ENCODE measurements at regions not wholly inside any gene's neighbourhood (a gene's known extent, or its start where the extent isn't known, plus 50 kb on each side); places are given as distances from the start of the nearest gene placed in this dataset.

- intact Hi-C loops (cut with DNase I), result no loop called here
- H3K27me3 ChIP-seq, result no peaks in the 10 kb centered on the region
- H3K4me1 ChIP-seq, result peaks cover 17 to 34% (median 28%) of the 10 kb centered on the region in 3 donors
- H3K36me3 ChIP-seq, result no peaks in the 10 kb centered on the region
- no peak for TF ChIP-seq POLR2A (IDR thresholded peaks at IDR 0.05)
- TF ChIP-seq, protein P1, sequence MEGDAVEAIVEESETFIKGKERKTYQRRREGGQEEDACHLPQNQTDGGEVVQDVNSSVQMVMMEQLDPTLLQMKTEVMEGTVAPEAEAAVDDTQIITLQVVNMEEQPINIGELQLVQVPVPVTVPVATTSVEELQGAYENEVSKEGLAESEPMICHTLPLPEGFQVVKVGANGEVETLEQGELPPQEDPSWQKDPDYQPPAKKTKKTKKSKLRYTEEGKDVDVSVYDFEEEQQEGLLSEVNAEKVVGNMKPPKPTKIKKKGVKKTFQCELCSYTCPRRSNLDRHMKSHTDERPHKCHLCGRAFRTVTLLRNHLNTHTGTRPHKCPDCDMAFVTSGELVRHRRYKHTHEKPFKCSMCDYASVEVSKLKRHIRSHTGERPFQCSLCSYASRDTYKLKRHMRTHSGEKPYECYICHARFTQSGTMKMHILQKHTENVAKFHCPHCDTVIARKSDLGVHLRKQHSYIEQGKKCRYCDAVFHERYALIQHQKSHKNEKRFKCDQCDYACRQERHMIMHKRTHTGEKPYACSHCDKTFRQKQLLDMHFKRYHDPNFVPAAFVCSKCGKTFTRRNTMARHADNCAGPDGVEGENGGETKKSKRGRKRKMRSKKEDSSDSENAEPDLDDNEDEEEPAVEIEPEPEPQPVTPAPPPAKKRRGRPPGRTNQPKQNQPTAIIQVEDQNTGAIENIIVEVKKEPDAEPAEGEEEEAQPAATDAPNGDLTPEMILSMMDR (IDR thresholded peaks at IDR 0.05), result no peak
- no peaks in the 10 kb centered on the region for H3K9me3 ChIP-seq
- H3K27ac ChIP-seq, result no peak overlapping the region
- WGBS, 2 donors, result 70 to 83% methylated on average over 4 to 5 of the region's 13 CpGs
- DNase-seq, result no peak
- H3K4me3 ChIP-seq, result no peak overlapping the region
Measured at GRCh38 chr20:50264534-50265145, 74.0 kb downstream of the CEBPB start.

DNA sequence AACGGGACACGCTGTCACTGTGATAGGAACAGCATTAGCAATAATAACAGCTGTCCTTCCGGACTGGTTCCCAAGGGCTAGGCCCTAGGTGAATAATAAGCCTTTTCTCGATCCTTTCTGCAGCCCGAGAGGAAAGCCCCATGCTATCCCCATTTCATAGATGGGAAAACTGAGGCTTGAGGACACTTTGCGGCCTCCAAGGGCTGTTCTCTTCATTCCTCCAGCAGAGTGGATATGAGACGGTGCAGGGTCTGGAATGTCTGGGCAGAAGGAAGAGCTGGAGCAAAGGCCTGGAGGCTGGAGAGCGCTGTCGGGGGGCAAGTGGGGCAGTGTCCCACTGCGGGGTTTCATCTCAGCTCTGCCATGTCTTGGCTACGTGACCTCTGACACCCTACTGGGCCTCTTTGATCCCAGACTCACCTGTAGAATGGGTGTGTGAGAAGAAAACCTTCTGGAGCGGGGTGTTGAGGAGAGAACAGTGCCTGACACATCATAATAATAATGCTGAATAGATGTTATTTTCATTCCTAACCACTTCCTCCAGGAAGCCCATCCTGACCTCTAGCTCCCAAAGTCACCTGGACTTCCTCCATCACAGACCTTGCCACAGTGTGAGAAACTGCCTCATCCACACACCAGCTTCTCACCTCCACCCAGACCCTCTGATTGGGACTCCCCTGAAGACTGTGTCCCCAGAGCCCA is 74.8 kb downstream of the CEBPB start:
- Histone ChIP-seq H3K27ac (no peak overlapping the region), H3K4me3 (no peak overlapping the region), H3K36me3 (no peaks in the 10 kb centered on the region), H3K27me3 (no peaks in the 10 kb centered on the region), H3K4me1 (peaks cover 17 to 26% (median 22%) of the 10 kb centered on the region in 3 donors), H3K9me3 (no peaks in the 10 kb centered on the region)
- TF ChIP-seq POLR2A (IDR thresholded peaks at IDR 0.05), result no peak
- TF ChIP-seq, protein P1 (IDR thresholded peaks at IDR 0.05), result no peak
- DNase-seq, result no peak
- intact Hi-C loops (cut with DNase I), result no loop called here
- 89 to 94% methylated on average over 10 to 12 of the region's 12 CpGs for WGBS, 2 donors

DNA sequence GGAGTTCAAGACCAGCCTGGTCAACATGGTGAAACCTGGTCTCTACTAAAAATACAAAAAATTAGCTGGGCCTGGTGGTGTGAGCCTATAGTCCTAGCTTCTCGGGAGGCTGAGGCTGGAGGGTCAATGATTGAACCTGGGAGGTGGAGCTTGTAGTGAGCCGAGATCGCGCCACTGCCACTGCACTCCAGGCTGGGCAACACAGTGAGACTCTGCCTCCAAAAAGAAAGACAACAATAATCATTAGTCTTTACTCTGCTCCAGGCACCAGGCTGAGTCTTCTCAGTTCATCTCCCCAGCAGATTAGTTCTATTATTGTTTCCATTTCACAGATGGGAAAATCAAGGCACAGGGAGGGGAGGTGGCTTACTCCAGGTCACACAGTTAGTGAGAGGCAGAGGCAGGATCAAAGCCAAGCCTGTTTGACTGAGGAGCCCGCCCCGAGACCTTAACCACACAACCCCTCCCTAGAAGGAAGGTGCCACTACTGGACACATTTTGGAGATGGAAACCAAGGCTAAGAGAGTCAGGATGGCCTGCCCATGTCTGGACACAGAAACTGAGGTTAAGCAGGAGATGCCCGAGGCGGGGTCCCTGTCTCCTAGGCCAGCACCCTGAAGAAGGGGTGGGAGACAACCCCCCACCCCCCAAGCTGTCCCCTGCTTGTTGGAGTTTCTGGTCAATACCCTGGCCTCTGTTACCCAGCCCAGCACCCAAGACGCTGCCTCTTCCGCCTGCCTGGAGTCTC is 75.8 kb downstream of the CEBPB start:
- no peaks in the 10 kb centered on the region for H3K36me3 ChIP-seq
- no peak for DNase-seq
- H3K4me3 ChIP-seq, result no peak overlapping the region
- H3K27me3 ChIP-seq, result no peaks in the 10 kb centered on the region
- intact Hi-C loops (cut with DNase I), result no loop called here
- no peaks in the 10 kb centered on the region for H3K9me3 ChIP-seq
- TF ChIP-seq, protein P1 (IDR thresholded peaks at IDR 0.05), result no peak
- no peak for TF ChIP-seq POLR2A (IDR thresholded peaks at IDR 0.05)
- peaks cover 17 to 21% (median 18%) of the 10 kb centered on the region in 3 donors for H3K4me1 ChIP-seq
- H3K27ac ChIP-seq, result peak overlapping the region; percentile 56 to 85 (median 66)
- WGBS, 2 donors, result 67 to 75% methylated on average over 5 to 7 of the region's 10 CpGs

DNA sequence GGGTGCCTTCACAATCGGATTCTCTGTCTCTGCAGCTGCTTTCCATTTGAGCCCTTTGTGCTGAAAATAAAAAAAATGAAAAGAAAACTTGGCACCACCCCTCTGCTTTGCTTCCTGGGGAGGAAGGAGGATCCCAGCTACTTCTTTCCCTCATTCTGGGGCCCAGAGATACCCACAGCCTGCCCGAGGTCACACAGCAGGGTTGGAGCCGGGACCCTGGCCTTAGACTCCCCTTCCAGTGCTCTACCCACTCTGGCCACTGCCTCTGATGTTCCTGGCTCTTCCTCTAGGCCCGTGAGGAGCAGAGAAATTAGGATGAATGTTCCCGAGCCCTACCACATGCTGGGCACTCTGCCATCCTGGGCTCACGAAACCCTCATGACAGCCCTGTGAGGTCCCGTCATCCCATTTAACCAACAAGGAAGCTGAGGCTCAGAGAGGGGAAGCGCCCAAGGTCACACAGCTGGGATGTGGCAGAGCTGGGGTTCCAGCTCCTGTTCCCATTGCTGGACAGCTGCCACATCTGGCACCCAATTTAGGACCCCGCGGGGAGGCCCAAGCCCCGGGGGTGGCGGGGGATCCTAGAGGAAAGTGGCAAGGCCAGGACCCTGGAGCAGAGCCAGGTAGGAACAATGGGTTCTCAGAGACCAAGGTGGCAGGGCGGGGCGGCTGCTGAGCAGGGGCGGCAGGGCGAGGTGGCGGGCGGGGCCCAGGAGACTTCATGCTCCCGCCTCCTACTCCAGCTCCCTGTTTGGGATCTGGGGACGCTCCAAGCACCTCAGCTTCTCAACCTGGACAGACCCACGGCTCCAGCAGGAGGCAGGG is 76.6 kb downstream of the CEBPB start:
- H3K27ac ChIP-seq, result peak overlapping the region; percentile 56 to 85 (median 66)
- no peaks in the 10 kb centered on the region for H3K9me3 ChIP-seq
- DNase-seq, result no peak
- peaks cover 17 to 21% (median 18%) of the 10 kb centered on the region in 3 donors for H3K4me1 ChIP-seq
- H3K27me3 ChIP-seq, result no peaks in the 10 kb centered on the region
- H3K36me3 ChIP-seq, result no peaks in the 10 kb centered on the region
- 42 to 47% methylated on average over 3 to 7 of the region's 21 CpGs for WGBS, 2 donors
- peak overlapping the region in 1 of 4 donors; percentile 27 for H3K4me3 ChIP-seq
- intact Hi-C loops (cut with DNase I), result no loop called here
- no peak for TF ChIP-seq POLR2A (IDR thresholded peaks at IDR 0.05)
- TF ChIP-seq, protein P1 (IDR thresholded peaks at IDR 0.05), result no peak
